ENCODE measurements at regions not wholly inside any gene's neighbourhood (a gene's known extent, or its start where the extent isn't known, plus 50 kb on each side); places are given as distances from the start of the nearest gene placed in this dataset.

GRCh38 chr16:86927699-86928098, 349.4 kb downstream of the FOXL1 start:
- TF ChIP-seq POLR2A (IDR thresholded peaks at IDR 0.05) (no peak), CTCF (IDR thresholded peaks at IDR 0.05) (no peak)

Data from vagina (tissue), 2 donors.